ENCODE measurements at regions not wholly inside any gene's neighbourhood (a gene's known extent, or its start where the extent isn't known, plus 50 kb on each side); places are given as distances from the start of the nearest gene placed in this dataset.

GRCh38 chrX:125895518-125895917 is 270.6 kb downstream of the DCAF12L2 start:
- CTCF ChIA-PET (ENCODE audit: low intra/inter-chr PET ratio, low total read pairs) = no interaction called here
- Histone ChIP-seq H3K4me1 (ENCODE audit: insufficient read depth, low read length) (no peaks in the 10 kb centered on the region), H3K27ac (ENCODE audit: extremely low read length, insufficient read depth, low read length) (no peak overlapping the region), H3K4me2 (ENCODE audit: low read depth, low read length) (no peak overlapping the region), H2AFZ (ENCODE audit: low read length) (no peak overlapping the region), H3K27me3 (ENCODE audit: control insufficient read depth in 1 of 2, insufficient read depth in 2 of 2, low read length in 2 of 2) (no peaks in the 10 kb centered on the region), H3K9me3 (ENCODE audit: low read length) (peaks cover 44% of the 10 kb centered on the region), H3K9ac (ENCODE audit: insufficient read depth, low read depth, low read length) (no peak overlapping the region), H3K79me2 (ENCODE audit: insufficient read depth, low read length) (no peaks in the 10 kb centered on the region), H3K4me3 (replicated peaks in 1 of 3; ENCODE audit: insufficient read depth in 1 of 3, low read depth in 2 of 3, low read length in 3 of 3) (no peak overlapping the region), H4K20me1 (ENCODE audit: insufficient read depth, low read length) (no peaks in the 10 kb centered on the region), H3K36me3 (replicated peaks in 1 of 2; ENCODE audit: control insufficient read depth in 1 of 2, insufficient read depth in 2 of 2, low read length in 2 of 2) (no peaks in the 10 kb centered on the region)
- ATAC-seq (no peak), DNase-seq (ENCODE audit: low spot score) (no peak), FAIRE-seq (no peak)
- POLR2A ChIA-PET = no interaction called here
- no TSS peak for BruUV-seq (replicated peaks)
- TF ChIP-seq ZNF224 (CRISPR knock-in tag; IDR thresholded peaks at IDR 0.05) (no peak), ZNF678 (CRISPR knock-in tag; IDR thresholded peaks at IDR 0.05) (no peak), HNRNPK (IDR thresholded peaks at IDR 0.05; ENCODE audit: low read depth, low read length, poor library complexity, severe bottlenecking) (no peak)
- in situ Hi-C loops (cut with HindIII; ENCODE audit: extremely low pct_ligation_motif_present, low pct_unique_long_range_greater_than_20kb) (no loop called here), intact Hi-C loops (cut with micrococcal nuclease; ENCODE audit: unreplicated experiment) (no loop called here)
- WGBS (ENCODE audit: low lambda C conversion rate) = no CpG with 5 or more reads among the region's 3 CpGs

GRCh38 chrX:125926295-125926694 is 239.8 kb downstream of the DCAF12L2 start:
- no peaks in the 10 kb centered on the region for H3K27me3 ChIP-seq (ENCODE audit: control insufficient read depth in 1 of 2, insufficient read depth in 2 of 2, low read length in 2 of 2)
- ATAC-seq (no peak), FAIRE-seq (no peak), DNase-seq (ENCODE audit: low spot score) (no peak)
- in situ Hi-C loops (cut with HindIII; ENCODE audit: extremely low pct_ligation_motif_present, low pct_unique_long_range_greater_than_20kb) (no loop called here), intact Hi-C loops (cut with micrococcal nuclease; ENCODE audit: unreplicated experiment) (no loop called here)
- H3K9me3 ChIP-seq (ENCODE audit: low read length) = peaks cover 33% of the 10 kb centered on the region
- no peak overlapping the region for H3K9ac ChIP-seq (ENCODE audit: insufficient read depth, low read depth, low read length)
- no TSS peak for BruUV-seq (replicated peaks)
- no peaks in the 10 kb centered on the region for H4K20me1 ChIP-seq (ENCODE audit: insufficient read depth, low read length)
- 37% methylated on average over 4 of the region's 4 CpGs for WGBS (ENCODE audit: low lambda C conversion rate)
- H3K4me3 ChIP-seq (replicated peaks in 1 of 3; ENCODE audit: insufficient read depth in 1 of 3, low read depth in 2 of 3, low read length in 3 of 3) = no peak overlapping the region
- no peak overlapping the region for H3K4me2 ChIP-seq (ENCODE audit: low read depth, low read length)
- POLR2A ChIA-PET = no interaction called here
- no peaks in the 10 kb centered on the region for H3K4me1 ChIP-seq (ENCODE audit: insufficient read depth, low read length)
- H2AFZ ChIP-seq (ENCODE audit: low read length) = no peak overlapping the region
- no peaks in the 10 kb centered on the region for H3K79me2 ChIP-seq (ENCODE audit: insufficient read depth, low read length)
- H3K27ac ChIP-seq (ENCODE audit: extremely low read length, insufficient read depth, low read length) = no peak overlapping the region
- no peaks in the 10 kb centered on the region for H3K36me3 ChIP-seq (replicated peaks in 1 of 2; ENCODE audit: control insufficient read depth in 1 of 2, insufficient read depth in 2 of 2, low read length in 2 of 2)
- TF ChIP-seq CEBPB (IDR thresholded peaks at IDR 0.05; ENCODE audit: borderline replicate concordance, low read depth, low read length) = 0 out of 2 replicates have a peak, but pooled peaks have one; percentile 27
- no peak for TF ChIP-seq ZNF431 (CRISPR knock-in tag; IDR thresholded peaks at IDR 0.05; ENCODE audit: borderline replicate concordance, low read depth)
- no peak for TF ChIP-seq CEBPZ (IDR thresholded peaks at IDR 0.05; ENCODE audit: low read length)
- CTCF ChIA-PET (ENCODE audit: low intra/inter-chr PET ratio, low total read pairs) = no interaction called here
